GM12878 (cell line): ENCODE measurements at regions not wholly inside any gene's neighbourhood (a gene's known extent, or its start where the extent isn't known, plus 50 kb on each side); places are given as distances from the start of the nearest gene placed in this dataset.

ENCODE experiments used
- ATAC-seq: fragments of 200-7000 bp; cut with Tn5 transposase; 3 replicates; pipeline ENCODE4 v1.9.1; 2020; ENCODE audit warnings: mild to moderate bottlenecking, moderate library complexity
- BruUV-seq: library from RNA; stranded (reverse); fragments of 400-500 nt; replicated peaks from 2 replicates; lab custom pipeline; 2021; lab: Mats Ljungman, UMichigan
- CTCF ChIA-PET: fragments of 300-600 bp; sonication (Branson Sonifier 250); formaldehyde crosslinking; extraction: SDS; loops from one replicate; lab custom pipeline; 2021; ENCODE audit warnings: inconsistent platforms; lab: Yijun Ruan, JAX
- POLR2A ChIA-PET: fragments of 350-600 bp; formaldehyde crosslinking; extraction: SDS; loops from one replicate; lab custom pipeline; 2021; ENCODE audit warnings: inconsistent platforms; lab: Charles Lee
- RAD21 ChIA-PET: fragments of 300-600 bp; sonication (Branson Sonifier 250); formaldehyde crosslinking; loops from one replicate; lab custom pipeline; 2023; ENCODE audit warnings: antibody characterized with exemption; ENCODE audit not compliant: unreplicated experiment; lab: Charles Lee
- SMC1A ChIA-PET: fragments of 300-600 bp; sonication (Branson Sonifier 250); formaldehyde crosslinking; loops from one replicate; lab custom pipeline; 2023; ENCODE audit not compliant: unreplicated experiment, uncharacterized antibody; lab: Charles Lee
- DNase-seq: peaks from one replicate; pipeline ENCODE4 v3.0.0-alpha.2; 2011; ENCODE audit warnings: low read depth, low spot score
- FAIRE-seq: peaks from 3 replicates; lab custom pipeline; 2011; peaks lifted over from hg19 to GRCh38; lab: Jason Lieb, UNC
- H2AFZ ChIP-seq: 2 replicates; pipeline ENCODE4 v1.6.0; 2011; ENCODE audit warnings: low read depth, low read length, control low read depth; ENCODE audit not compliant: control insufficient read depth
- H3K27ac ChIP-seq: 2 replicates; pipeline ENCODE4 v1.5.1; 2011; ENCODE audit warnings: control low read depth; ENCODE audit not compliant: control insufficient read depth, insufficient read depth
- H3K27me3 ChIP-seq, 2 experiments: replicated peaks in 1 of 2; 2 replicates each; pipeline versions ENCODE4 v1.6.0 to v1.6.1; 2011; ENCODE audit warnings: low read length in 1 of 2; ENCODE audit not compliant: control insufficient read depth in 2 of 2, insufficient read depth in 2 of 2
- H3K36me3 ChIP-seq, 2 experiments: 2 replicates each; pipeline ENCODE4 v1.5.1; 2011; ENCODE audit warnings: low read length in 1 of 2; ENCODE audit not compliant: control insufficient read depth in 2 of 2, insufficient read depth in 2 of 2
- H3K4me1 ChIP-seq: 2 replicates; pipeline ENCODE4 v1.6.1; 2011; ENCODE audit warnings: mild to moderate bottlenecking, low read length, moderate library complexity, mixed read lengths; ENCODE audit not compliant: control insufficient read depth, insufficient read depth
- H3K4me2 ChIP-seq: 2 replicates; pipeline ENCODE4 v1.6.0; 2011; ENCODE audit warnings: control low read depth; ENCODE audit not compliant: control insufficient read depth, insufficient read depth
- H3K4me3 ChIP-seq: fragments of 200-600 bp; sonication (generic); 2 replicates; pipeline ENCODE4 v1.5.1; 2016
- H3K79me2 ChIP-seq: 2 replicates; pipeline ENCODE4 v1.6.0; 2011; ENCODE audit warnings: low read length; ENCODE audit not compliant: control insufficient read depth, insufficient read depth
- H3K9ac ChIP-seq: 2 replicates; pipeline ENCODE4 v1.8.0; 2011; ENCODE audit warnings: low read length, control low read depth, mixed read lengths; ENCODE audit not compliant: control insufficient read depth, insufficient read depth
- H3K9me3 ChIP-seq: replicated peaks from 3 replicates; pipeline ENCODE4 v1.5.1; 2011; ENCODE audit warnings: mild to moderate bottlenecking, low read length; ENCODE audit not compliant: control insufficient read depth, insufficient read depth
- H4K20me1 ChIP-seq: 2 replicates; pipeline ENCODE4 v1.6.0; 2011; ENCODE audit not compliant: control insufficient read depth, insufficient read depth
- BHLHE40 ChIP-seq, 2 experiments: fragments of 450-650 bp in 1 of 2; IDR thresholded peaks; 2 replicates each; pipeline ENCODE4 v1.6.1; 2011 to 2017; ENCODE audit warnings: low read depth in 2 of 2, borderline replicate concordance in 1 of 2, improper control_type of control experiment in 1 of 2, low read length in 1 of 2, mild to moderate bottlenecking in 1 of 2
- CEBPZ ChIP-seq: fragments of 150-350 bp; IDR thresholded peaks from 2 replicates; pipeline ENCODE4 v1.6.1; 2016; ENCODE audit warnings: low read depth, low read length
- EED ChIP-seq: sonication (generic); IDR thresholded peaks from 2 replicates; pipeline ENCODE4 v1.6.1; 2016; ENCODE audit warnings: antibody characterized with exemption, low read depth
- ESRRA ChIP-seq: IDR thresholded peaks from 2 replicates; pipeline ENCODE4 v1.6.1; 2012; ENCODE audit warnings: mild to moderate bottlenecking, low read length, improper control_type of control experiment
- EZH2 ChIP-seq: IDR thresholded peaks from 2 replicates; pipeline ENCODE4 v1.6.1; 2012; ENCODE audit warnings: low read depth, mild to moderate bottlenecking, control low read depth, inconsistent platforms, low read length, borderline replicate concordance; ENCODE audit not compliant: control insufficient read depth
- POLR2AphosphoS5 ChIP-seq: IDR thresholded peaks from 2 replicates; pipeline ENCODE4 v1.6.1; 2011; ENCODE audit warnings: mild to moderate bottlenecking, low read length, inconsistent platforms
- RCOR1 ChIP-seq: conservative IDR thresholded peaks from 2 replicates; pipeline ENCODE4 v1.6.1; 2012; ENCODE audit warnings: low read depth, low read length, improper control_type of control experiment
- SIN3A ChIP-seq: IDR thresholded peaks from 2 replicates; pipeline ENCODE4 v1.6.1; 2012; ENCODE audit warnings: low read depth, low read length, improper control_type of control experiment
- SPI1 ChIP-seq: IDR thresholded peaks from 2 replicates; pipeline ENCODE4 v1.6.1; 2011; ENCODE audit warnings: low read depth, mild to moderate bottlenecking, low read length, moderate library complexity, borderline replicate concordance; ENCODE audit not compliant: insufficient read depth
- TARDBP ChIP-seq: IDR thresholded peaks from 2 replicates; pipeline ENCODE4 v1.6.1; 2016; ENCODE audit warnings: borderline replicate concordance
- YY1 ChIP-seq: IDR thresholded peaks from 2 replicates; pipeline ENCODE4 v1.6.1; 2011; ENCODE audit warnings: low read depth, mild to moderate bottlenecking, low read length
- ZNF24 ChIP-seq: fragments of 450-650 bp; IDR thresholded peaks from 2 replicates; pipeline ENCODE4 v1.6.1; 2017; ENCODE audit warnings: antibody characterized with exemption, mild to moderate bottlenecking
- ZNF274 ChIP-seq: IDR thresholded peaks from one replicate; pipeline ENCODE4 v1.8.0; 2011; ENCODE audit not compliant: insufficient read length, insufficient read depth
- WGBS: methylation state at CpG from one replicate; pipeline ENCODE4 v1.1.6; 2016; ENCODE audit warnings: low lambda C conversion rate; ENCODE audit not compliant: insufficient replicate concordance, insufficient coverage; ENCODE audit errors: missing lambda C conversion rate; 5-methylcytosine and 5-hydroxymethylcytosine counted together
- in situ Hi-C: fragments of 300-500 bp; cut with MboI; formaldehyde crosslinking; loops from 9 replicates; pipeline ENCODE4 v1.14.3; 2018; ENCODE audit warnings: mixed read lengths
- intact Hi-C: fragments of 100-400 bp; cut with micrococcal nuclease; formaldehyde crosslinking; loops from one replicate; pipeline ENCODE4 v1.14.2; 2022; ENCODE audit not compliant: unreplicated experiment
- TF ChIP-seq, protein P1 (sequence below): fragments of 450-650 bp; formaldehyde crosslinking; IDR thresholded peaks from 2 replicates; pipeline ENCODE4 v1.5.0; 2022; ENCODE audit warnings: mild to moderate bottlenecking, missing genetic modification characterization

DNA sequence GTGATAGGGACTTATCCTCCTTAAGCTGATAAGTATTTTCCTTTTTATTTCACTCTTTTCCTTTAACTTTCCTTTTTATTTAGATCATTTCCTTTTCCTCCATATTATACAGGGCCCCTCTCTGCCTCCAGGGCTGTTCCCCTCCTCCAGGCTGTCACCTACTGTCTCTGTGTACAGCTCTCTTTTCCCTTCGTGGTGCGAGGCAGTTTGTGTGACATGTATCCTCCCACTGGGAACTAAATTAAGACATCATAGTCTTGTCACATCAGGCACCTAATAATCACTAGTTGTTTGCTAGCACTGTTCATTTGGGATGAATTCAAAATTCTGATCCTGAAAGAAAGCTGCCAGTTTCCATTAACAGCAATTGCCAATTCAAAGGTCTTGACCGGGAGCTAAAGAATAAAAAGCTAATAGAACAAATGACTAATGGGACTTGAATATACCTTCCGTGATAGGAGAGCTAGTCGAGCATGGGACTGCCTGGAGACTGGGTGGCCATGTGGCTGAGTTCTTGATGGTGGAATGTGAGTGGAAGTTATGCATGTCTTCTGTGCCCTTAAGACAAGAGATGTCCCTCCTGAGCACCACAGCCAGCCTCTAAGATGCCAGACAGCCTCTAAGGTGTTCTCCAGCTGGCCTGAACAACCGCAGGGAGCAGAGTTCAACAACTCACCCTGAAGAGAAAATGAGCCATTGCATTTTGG is 77.7 kb upstream of the LRRC55 start:
- FAIRE-seq (no peak), ATAC-seq (no peak)

DNA sequence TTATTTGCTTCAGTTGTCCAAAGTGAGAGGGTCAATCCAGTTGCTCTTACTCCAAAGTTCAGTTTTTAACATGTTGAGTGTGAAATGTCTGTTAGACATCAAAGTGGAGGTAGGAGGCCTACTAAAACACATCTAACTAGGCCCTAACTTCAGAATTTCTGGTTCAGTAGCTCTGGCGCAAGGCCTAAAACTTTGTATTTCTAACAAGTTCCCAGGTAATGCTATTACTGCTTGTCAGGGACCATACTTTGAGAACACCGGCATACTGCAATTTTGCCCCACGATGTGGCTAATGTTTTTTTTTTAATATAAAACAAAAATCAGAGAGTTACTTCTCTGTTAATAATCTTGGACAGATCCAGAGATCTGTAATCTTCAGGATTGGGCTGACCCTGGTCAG is 72.4 kb upstream of the LRRC55 start:
- FAIRE-seq (no peak), ATAC-seq (no peak), DNase-seq (no peak)
- H4K20me1 ChIP-seq = no peaks in the 10 kb centered on the region
- ChIA-PET CTCF (no interaction called here), POLR2A (no interaction called here), SMC1A (no interaction called here), RAD21 (no interaction called here)
- H2AFZ ChIP-seq = no peak overlapping the region
- in situ Hi-C loops (no loop called here), intact Hi-C loops (no loop called here)
- H3K9me3 ChIP-seq = no peaks in the 10 kb centered on the region
- H3K27ac ChIP-seq = no peak overlapping the region
- 46% methylated on average over 3 of the region's 3 CpGs for WGBS
- no peak overlapping the region for H3K4me3 ChIP-seq
- no peaks in the 10 kb centered on the region; a peak in 1 of 4 replicates for H3K27me3 ChIP-seq
- H3K36me3 ChIP-seq = no peaks in the 10 kb centered on the region
- H3K4me1 ChIP-seq = no peaks in the 10 kb centered on the region
- no TSS peak for BruUV-seq
- no peak overlapping the region for H3K9ac ChIP-seq
- H3K4me2 ChIP-seq = no peak overlapping the region
- H3K79me2 ChIP-seq = no peaks in the 10 kb centered on the region
- TF ChIP-seq ZNF24 (no peak), CEBPZ (no peak), ZNF274 (no peak), ESRRA (no peak)
- TF ChIP-seq, protein P1, sequence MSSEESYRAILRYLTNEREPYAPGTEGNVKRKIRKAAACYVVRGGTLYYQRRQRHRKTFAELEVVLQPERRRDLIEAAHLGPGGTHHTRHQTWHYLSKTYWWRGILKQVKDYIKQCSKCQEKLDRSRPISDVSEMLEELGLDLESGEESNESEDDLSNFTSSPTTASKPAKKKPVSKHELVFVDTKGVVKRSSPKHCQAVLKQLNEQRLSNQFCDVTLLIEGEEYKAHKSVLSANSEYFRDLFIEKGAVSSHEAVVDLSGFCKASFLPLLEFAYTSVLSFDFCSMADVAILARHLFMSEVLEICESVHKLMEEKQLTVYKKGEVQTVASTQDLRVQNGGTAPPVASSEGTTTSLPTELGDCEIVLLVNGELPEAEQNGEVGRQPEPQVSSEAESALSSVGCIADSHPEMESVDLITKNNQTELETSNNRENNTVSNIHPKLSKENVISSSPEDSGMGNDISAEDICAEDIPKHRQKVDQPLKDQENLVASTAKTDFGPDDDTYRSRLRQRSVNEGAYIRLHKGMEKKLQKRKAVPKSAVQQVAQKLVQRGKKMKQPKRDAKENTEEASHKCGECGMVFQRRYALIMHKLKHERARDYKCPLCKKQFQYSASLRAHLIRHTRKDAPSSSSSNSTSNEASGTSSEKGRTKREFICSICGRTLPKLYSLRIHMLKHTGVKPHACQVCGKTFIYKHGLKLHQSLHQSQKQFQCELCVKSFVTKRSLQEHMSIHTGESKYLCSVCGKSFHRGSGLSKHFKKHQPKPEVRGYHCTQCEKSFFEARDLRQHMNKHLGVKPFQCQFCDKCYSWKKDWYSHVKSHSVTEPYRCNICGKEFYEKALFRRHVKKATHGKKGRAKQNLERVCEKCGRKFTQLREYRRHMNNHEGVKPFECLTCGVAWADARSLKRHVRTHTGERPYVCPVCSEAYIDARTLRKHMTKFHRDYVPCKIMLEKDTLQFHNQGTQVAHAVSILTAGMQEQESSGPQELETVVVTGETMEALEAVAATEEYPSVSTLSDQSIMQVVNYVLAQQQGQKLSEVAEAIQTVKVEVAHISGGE (CRISPR knock-in tag) = no peak

More for the DNA sequence above, 77.7 kb upstream of the LRRC55 start:
- TF ChIP-seq TARDBP (no peak), SIN3A (no peak), YY1 (no peak), EZH2 (no peak), BHLHE40 (IDR thresholded peaks at IDR 0.05; ENCODE audit: borderline replicate concordance in 1 of 2, low read depth in 2 of 2, low read length in 1 of 2) (no peak), SPI1 (no peak), EED (no peak), RCOR1 (no peak), POLR2AphosphoS5 (no peak)
- TF ChIP-seq, all 136 proteins: peak for 0
- Histone ChIP-seq H3K79me2 (no peaks in the 10 kb centered on the region), H3K27me3 (no peaks in the 10 kb centered on the region), H3K9me3 (no peaks in the 10 kb centered on the region), H2AFZ (no peak overlapping the region), H3K36me3 (no peaks in the 10 kb centered on the region), H3K4me2 (no peak overlapping the region), H3K9ac (no peak overlapping the region), H4K20me1 (no peaks in the 10 kb centered on the region), H3K27ac (no peak overlapping the region), H3K4me3 (no peak overlapping the region), H3K4me1 (no peaks in the 10 kb centered on the region)
- in situ Hi-C loops (no loop called here), intact Hi-C loops (no loop called here)
- WGBS = 30% methylated on average over 6 of the region's 6 CpGs
- ChIA-PET CTCF (interaction anchor here (1.3 kb wide), 1 partner anchor 145 kb away, joined by 3 read pairs; no protein-coding TSS in a partner anchor), POLR2A (no interaction called here), RAD21 (no interaction called here), SMC1A (no interaction called here)
- no TSS peak for BruUV-seq
- DNase-seq = no peak
